ENCODE measurements at regions not wholly inside any gene's neighbourhood (a gene's known extent, or its start where the extent isn't known, plus 50 kb on each side); places are given as distances from the start of the nearest gene placed in this dataset.

GRCh38 chr3:152921351-152921750, 86.4 kb downstream of the P2RY1 start:
- FAIRE-seq (no peak), DNase-seq (ENCODE audit: low read depth) (no peak)
- no peak for TF ChIP-seq CTCF (IDR thresholded peaks at IDR 0.05; ENCODE audit: insufficient read depth, low read length, severe bottlenecking)
- no peaks in the 10 kb centered on the region for H3K36me3 ChIP-seq (ENCODE audit: control insufficient read depth, insufficient read depth, low read length)
- no peaks in the 10 kb centered on the region for H3K27me3 ChIP-seq (ENCODE audit: control insufficient read depth, insufficient read depth, low read length)
- no peak overlapping the region for H3K4me3 ChIP-seq (ENCODE audit: low read depth, low read length)

DNA sequence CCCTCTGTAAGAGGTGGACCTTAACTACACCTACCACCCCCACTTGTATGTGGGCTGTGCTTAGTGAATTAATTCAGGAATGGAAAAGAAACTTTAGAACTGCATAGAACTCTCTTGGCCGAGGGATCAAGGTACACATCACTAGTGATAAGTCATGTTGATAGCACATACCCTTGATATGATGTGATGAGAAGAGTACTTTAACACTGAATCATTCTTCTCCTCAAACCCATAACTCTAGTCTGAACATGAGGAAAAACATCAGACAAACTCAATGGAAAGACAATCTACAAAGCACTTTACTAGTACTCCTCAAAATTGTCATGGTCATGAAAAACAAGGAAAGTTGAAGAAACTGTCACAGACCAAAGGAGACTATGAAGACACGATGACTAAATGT, 87.6 kb downstream of the P2RY1 start:
- DNase-seq (ENCODE audit: low read depth) = peak; percentile 67
- Histone ChIP-seq H3K36me3 (ENCODE audit: control insufficient read depth, insufficient read depth, low read length) (no peaks in the 10 kb centered on the region), H3K27me3 (ENCODE audit: control insufficient read depth, insufficient read depth, low read length) (no peaks in the 10 kb centered on the region), H3K4me3 (ENCODE audit: low read depth, low read length) (no peak overlapping the region)
- TF ChIP-seq CTCF (IDR thresholded peaks at IDR 0.05; ENCODE audit: insufficient read depth, low read length, severe bottlenecking) = no peak
- no peak for FAIRE-seq

- Histone ChIP-seq H3K36me3 (ENCODE audit: control insufficient read depth, insufficient read depth, low read length) (no peaks in the 10 kb centered on the region), H3K4me3 (ENCODE audit: low read depth, low read length) (no peak overlapping the region), H3K27me3 (ENCODE audit: control insufficient read depth, insufficient read depth, low read length) (no peaks in the 10 kb centered on the region)
- no peak for TF ChIP-seq CTCF (IDR thresholded peaks at IDR 0.05; ENCODE audit: insufficient read depth, low read length, severe bottlenecking)
- FAIRE-seq = no peak
- DNase-seq (ENCODE audit: low read depth) = no peak
Measured at GRCh38 chr3:152927131-152927530, 92.2 kb downstream of the P2RY1 start.

DNA sequence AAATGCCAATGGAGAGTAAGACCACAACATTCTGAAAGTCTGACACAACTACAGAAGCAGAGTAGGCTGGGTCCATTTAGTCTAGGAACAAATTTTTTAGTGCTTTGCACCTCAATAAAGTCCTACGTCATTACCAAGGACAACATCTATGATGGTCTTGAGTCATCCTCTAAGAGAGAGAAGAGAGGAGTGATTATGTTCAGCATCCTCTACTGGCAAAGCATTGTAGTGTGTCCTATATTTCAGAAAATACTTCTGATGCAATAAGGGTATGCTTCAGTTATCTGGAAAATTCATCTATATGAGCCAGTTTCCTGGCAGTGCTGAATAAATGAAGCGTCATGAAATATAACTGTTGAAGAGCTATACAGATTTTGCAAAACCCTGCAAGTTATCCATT, 95.6 kb downstream of the P2RY1 start:
- TF ChIP-seq CTCF (IDR thresholded peaks at IDR 0.05; ENCODE audit: insufficient read depth, low read length, severe bottlenecking) = no peak
- no peak for FAIRE-seq
- Histone ChIP-seq H3K4me3 (ENCODE audit: low read depth, low read length) (no peak overlapping the region), H3K36me3 (ENCODE audit: control insufficient read depth, insufficient read depth, low read length) (no peaks in the 10 kb centered on the region), H3K27me3 (ENCODE audit: control insufficient read depth, insufficient read depth, low read length) (no peaks in the 10 kb centered on the region)
- no peak for DNase-seq (ENCODE audit: low read depth)

- DNase-seq (ENCODE audit: low read depth) (no peak), FAIRE-seq (no peak)
- no peak for TF ChIP-seq CTCF (IDR thresholded peaks at IDR 0.05; ENCODE audit: insufficient read depth, low read length, severe bottlenecking)
- H3K4me3 ChIP-seq (ENCODE audit: low read depth, low read length) = no peak overlapping the region
- no peaks in the 10 kb centered on the region for H3K27me3 ChIP-seq (ENCODE audit: control insufficient read depth, insufficient read depth, low read length)
- no peaks in the 10 kb centered on the region for H3K36me3 ChIP-seq (ENCODE audit: control insufficient read depth, insufficient read depth, low read length)
Measured at GRCh38 chr3:152937234-152937633, 102.3 kb downstream of the P2RY1 start.

DNA sequence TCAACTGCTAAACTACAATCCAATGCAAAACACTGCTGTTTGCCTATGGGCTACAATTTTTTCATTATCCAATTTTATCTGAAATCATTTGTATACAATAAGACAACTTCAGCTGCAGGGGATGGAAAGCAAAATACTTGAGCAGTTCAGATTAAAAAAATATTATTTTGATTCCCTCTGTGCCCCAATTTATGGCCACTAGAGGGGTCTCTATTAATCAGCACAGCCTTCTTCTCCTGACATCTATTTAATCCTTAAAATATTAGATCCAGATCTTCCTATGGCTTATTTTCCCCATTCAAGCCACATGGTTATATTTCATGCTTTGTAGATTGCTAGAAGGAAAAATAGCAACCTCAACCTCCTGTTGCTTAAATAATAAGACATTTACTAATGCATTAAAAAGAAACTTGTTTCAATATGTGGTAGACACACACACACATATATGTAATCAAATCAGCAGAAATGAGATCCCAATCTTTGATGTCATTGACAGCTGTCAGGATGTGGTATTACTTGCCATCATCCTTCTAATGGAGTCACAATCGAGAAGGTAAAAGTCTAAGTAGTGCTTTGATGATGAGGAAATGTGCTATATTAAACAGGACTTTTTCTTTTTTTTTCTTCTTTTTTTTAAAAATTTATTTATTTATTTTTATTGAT, 104.2 kb downstream of the P2RY1 start:
- no peak overlapping the region for H3K4me3 ChIP-seq (ENCODE audit: low read depth, low read length)
- H3K27me3 ChIP-seq (ENCODE audit: control insufficient read depth, insufficient read depth, low read length) = no peaks in the 10 kb centered on the region
- TF ChIP-seq CTCF (IDR thresholded peaks at IDR 0.05; ENCODE audit: insufficient read depth, low read length, severe bottlenecking) = no peak
- no peak for FAIRE-seq
- DNase-seq (ENCODE audit: low read depth) = no peak
- no peaks in the 10 kb centered on the region for H3K36me3 ChIP-seq (ENCODE audit: control insufficient read depth, insufficient read depth, low read length)

Measured in bronchial epithelial cell (primary cell).